ENCODE measurements at regions not wholly inside any gene's neighbourhood (a gene's known extent, or its start where the extent isn't known, plus 50 kb on each side); places are given as distances from the start of the nearest gene placed in this dataset.

DNA sequence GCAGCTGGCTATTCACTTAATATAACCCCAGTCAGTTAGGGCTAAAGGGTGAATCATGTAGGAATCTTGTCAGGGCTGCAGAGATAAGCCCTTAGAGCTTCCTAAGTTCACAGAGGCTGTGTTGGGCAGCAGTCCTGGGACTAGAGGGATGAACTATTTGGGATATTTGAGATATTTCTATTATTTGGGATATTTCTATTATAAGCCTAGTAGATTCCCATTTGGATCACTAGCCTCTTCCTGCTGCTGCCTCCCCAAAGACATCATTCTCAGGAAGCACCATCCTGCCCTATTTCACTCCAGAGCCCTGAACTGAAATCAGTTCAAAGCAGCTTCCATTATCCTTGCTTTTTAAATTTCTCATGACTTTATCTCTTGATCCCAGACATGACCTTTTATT, 501.3 kb downstream of the NUF2 start:
- no peak overlapping the region for H3K14ac ChIP-seq (replicated peaks; ENCODE audit: low read depth, low read length)
- H4K5ac ChIP-seq (ENCODE audit: low read depth, low read length) = no peak overlapping the region
- no peaks in the 10 kb centered on the region for H3K4me1 ChIP-seq (ENCODE audit: control insufficient read depth, insufficient read depth, low read length)
- H2BK20ac ChIP-seq (ENCODE audit: low read depth, low read length) = no peak overlapping the region
- CTCF ChIA-PET = no interaction called here
- no peak overlapping the region for H3K18ac ChIP-seq (ENCODE audit: low read depth, low read length)
- H2BK120ac ChIP-seq (ENCODE audit: low read depth, low read length) = no peak overlapping the region
- H2AK5ac ChIP-seq (ENCODE audit: low read depth, low read length) = no peak overlapping the region
- no peak overlapping the region for H4K91ac ChIP-seq (ENCODE audit: insufficient read depth, low read depth, low read length)
- no peak for ATAC-seq (ENCODE audit: low read depth)
- no peaks in the 10 kb centered on the region for H4K20me1 ChIP-seq (ENCODE audit: insufficient read depth, low read length)
- H3K36me3 ChIP-seq (ENCODE audit: control insufficient read depth, insufficient read depth, low read length) = no peaks in the 10 kb centered on the region
- H2AFZ ChIP-seq (replicated peaks; ENCODE audit: low read length, poor library complexity) = no peak overlapping the region
- TF ChIP-seq POLR2A (IDR thresholded peaks at IDR 0.05; ENCODE audit: low read depth, low read length) (no peak), FOS (IDR thresholded peaks at IDR 0.05; ENCODE audit: low read depth, low read length) (no peak), CTCF (conservative IDR thresholded peaks at IDR 0.05; ENCODE audit: low read depth, low read length) (no peak), RAD21 (IDR thresholded peaks at IDR 0.05; ENCODE audit: low read length) (no peak), BHLHE40 (IDR thresholded peaks at IDR 0.05; ENCODE audit: low read depth, low read length) (no peak)
- dilution Hi-C loops (cut with HindIII; ENCODE audit: low sequenced_read_pairs, unreplicated experiment) = no loop called here
- in situ Hi-C loops (cut with MboI; ENCODE audit: low sequenced_read_pairs) = no loop called here
- no peak overlapping the region for H2BK5ac ChIP-seq (ENCODE audit: low read depth, low read length, poor library complexity, severe bottlenecking)
- BruUV-seq (replicated peaks) = no TSS peak
- H3K9ac ChIP-seq (ENCODE audit: low read depth, low read length) = no peak overlapping the region
- H3K4me2 ChIP-seq (ENCODE audit: low read depth, low read length) = no peak overlapping the region
- POLR2A ChIA-PET (ENCODE audit: unreplicated experiment) = no interaction called here
- no peak overlapping the region for H2BK15ac ChIP-seq (ENCODE audit: low read depth, low read length)
- no peaks in the 10 kb centered on the region for H3K79me1 ChIP-seq (ENCODE audit: low read depth in 1 of 2, low read length in 2 of 2)
- no peak for DNase-seq
- no peak overlapping the region for H3K4me3 ChIP-seq (ENCODE audit: insufficient read depth, low read depth, low read length)
- H3K56ac ChIP-seq (ENCODE audit: extremely low read depth, insufficient read depth, low read length) = no peak overlapping the region
- intact Hi-C loops (cut with micrococcal nuclease) = loop anchor here (5.0 to 10.0 kb wide), 3 partner anchors 804 to 1252 kb away; no protein-coding TSS in a partner anchor
- H3K9me3 ChIP-seq (ENCODE audit: control insufficient read depth, insufficient read depth, low read length) = no peaks in the 10 kb centered on the region
- no peak overlapping the region for H3K4ac ChIP-seq (ENCODE audit: low read depth, low read length)
- no peak overlapping the region for H4K8ac ChIP-seq (ENCODE audit: low read depth in 2 of 2, low read length in 2 of 2)
- no peaks in the 10 kb centered on the region for H3K9me1 ChIP-seq (ENCODE audit: insufficient read depth, low read length)
- H2AK9ac ChIP-seq (replicated peaks; ENCODE audit: low read depth, low read length, poor library complexity) = no peak overlapping the region
- no peak overlapping the region for H3K27ac ChIP-seq (ENCODE audit: insufficient read depth, low read length)
- no peaks in the 10 kb centered on the region for H3K27me3 ChIP-seq (ENCODE audit: control insufficient read depth, insufficient read depth, low read length)
- H3K23ac ChIP-seq (ENCODE audit: low read depth, low read length) = no peak overlapping the region

Data from IMR-90 (cell line).